ENCODE measurements at regions not wholly inside any gene's neighbourhood (a gene's known extent, or its start where the extent isn't known, plus 50 kb on each side); places are given as distances from the start of the nearest gene placed in this dataset.

- Histone ChIP-seq H3K36me3 (no peaks in the 10 kb centered on the region), H3K27me3 (no peaks in the 10 kb centered on the region), H3K4me1 (no peaks in the 10 kb centered on the region), H3K4me3 (no peak overlapping the region), H3K9me3 (peaks cover 0 to 3% (median 0%) of the 10 kb centered on the region in 4 donors), H3K27ac (no peak overlapping the region)
- DNase-seq (ENCODE audit: low spot score in 2 of 2): no peak
- no peak for TF ChIP-seq POLR2A (IDR thresholded peaks at IDR 0.05)
- 41 to 49% methylated on average over 1 of the region's 1 CpG for WGBS, 2 donors
Measured at GRCh38 chr13:61810065-61810464, 394.4 kb upstream of the PCDH20 start.

DNA sequence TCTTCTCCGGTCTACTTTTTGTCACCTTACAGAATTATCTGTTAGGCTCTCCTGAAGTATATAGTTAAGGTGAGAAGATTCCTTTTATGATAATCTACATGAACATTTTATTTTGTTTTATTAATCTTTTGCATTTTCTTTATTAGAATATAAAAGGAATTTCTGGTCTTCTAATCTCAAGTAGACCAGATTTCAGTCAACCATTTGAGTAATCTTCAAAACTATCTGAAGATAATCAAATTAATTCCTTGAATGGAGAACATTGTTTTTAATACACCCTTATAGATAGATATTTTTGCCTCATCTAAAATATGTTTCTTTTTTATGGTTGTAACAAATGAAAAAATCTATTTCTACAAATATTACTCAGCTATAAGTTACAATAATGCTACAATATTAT, 381.7 kb upstream of the PCDH20 start:
- H3K36me3 ChIP-seq: no peaks in the 10 kb centered on the region
- H3K4me1 ChIP-seq: peaks cover 0 to 4% (median 0%) of the 10 kb centered on the region in 4 donors
- no peak overlapping the region for H3K4me3 ChIP-seq
- no peaks in the 10 kb centered on the region for H3K27me3 ChIP-seq
- TF ChIP-seq POLR2A (IDR thresholded peaks at IDR 0.05) (no peak), EP300 (IDR thresholded peaks at IDR 0.05) (no peak)
- TF ChIP-seq, protein P1, sequence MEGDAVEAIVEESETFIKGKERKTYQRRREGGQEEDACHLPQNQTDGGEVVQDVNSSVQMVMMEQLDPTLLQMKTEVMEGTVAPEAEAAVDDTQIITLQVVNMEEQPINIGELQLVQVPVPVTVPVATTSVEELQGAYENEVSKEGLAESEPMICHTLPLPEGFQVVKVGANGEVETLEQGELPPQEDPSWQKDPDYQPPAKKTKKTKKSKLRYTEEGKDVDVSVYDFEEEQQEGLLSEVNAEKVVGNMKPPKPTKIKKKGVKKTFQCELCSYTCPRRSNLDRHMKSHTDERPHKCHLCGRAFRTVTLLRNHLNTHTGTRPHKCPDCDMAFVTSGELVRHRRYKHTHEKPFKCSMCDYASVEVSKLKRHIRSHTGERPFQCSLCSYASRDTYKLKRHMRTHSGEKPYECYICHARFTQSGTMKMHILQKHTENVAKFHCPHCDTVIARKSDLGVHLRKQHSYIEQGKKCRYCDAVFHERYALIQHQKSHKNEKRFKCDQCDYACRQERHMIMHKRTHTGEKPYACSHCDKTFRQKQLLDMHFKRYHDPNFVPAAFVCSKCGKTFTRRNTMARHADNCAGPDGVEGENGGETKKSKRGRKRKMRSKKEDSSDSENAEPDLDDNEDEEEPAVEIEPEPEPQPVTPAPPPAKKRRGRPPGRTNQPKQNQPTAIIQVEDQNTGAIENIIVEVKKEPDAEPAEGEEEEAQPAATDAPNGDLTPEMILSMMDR (IDR thresholded peaks at IDR 0.05): no peak
- no peak for DNase-seq (ENCODE audit: low spot score in 2 of 2)
- H3K27ac ChIP-seq: no peak overlapping the region
- WGBS, 2 donors: 97 to 100% methylated on average over 1 of the region's 1 CpG
- no peaks in the 10 kb centered on the region for H3K9me3 ChIP-seq

DNA sequence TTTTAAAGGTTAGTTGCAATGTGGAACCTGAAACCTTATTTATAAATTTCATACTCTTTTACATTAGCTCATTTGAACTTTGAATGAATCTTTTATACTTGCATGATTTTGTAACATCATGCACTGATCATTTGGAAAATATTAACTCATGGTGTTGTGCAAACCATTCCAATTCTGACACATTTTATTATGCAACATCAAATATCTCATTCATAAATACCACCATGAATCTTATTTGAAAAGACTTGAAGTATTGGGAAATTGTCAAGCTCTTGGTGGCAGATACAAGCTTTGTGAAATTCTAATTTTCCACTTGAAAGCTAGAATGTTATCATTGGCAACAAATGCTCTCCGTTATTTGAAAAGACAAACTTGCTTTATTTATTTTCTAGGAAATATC, 379.9 kb upstream of the PCDH20 start:
- no peaks in the 10 kb centered on the region for H3K9me3 ChIP-seq
- no peaks in the 10 kb centered on the region for H3K36me3 ChIP-seq
- H3K4me3 ChIP-seq: no peak overlapping the region
- peaks cover 0 to 4% (median 0%) of the 10 kb centered on the region in 4 donors for H3K4me1 ChIP-seq
- no peaks in the 10 kb centered on the region for H3K27me3 ChIP-seq
- TF ChIP-seq, protein P1 (IDR thresholded peaks at IDR 0.05): no peak
- TF ChIP-seq POLR2A (IDR thresholded peaks at IDR 0.05): no peak
- peak in 1 of 2 donors; percentile 66 for TF ChIP-seq EP300 (IDR thresholded peaks at IDR 0.05)
- H3K27ac ChIP-seq: no peak overlapping the region
- 29 to 31% methylated on average over 1 of the region's 1 CpG for WGBS, 2 donors
- DNase-seq (ENCODE audit: low spot score in 2 of 2): no peak

GRCh38 chr13:61779456-61779855, 363.8 kb upstream of the PCDH20 start:
- 71 to 73% methylated on average over 3 of the region's 3 CpGs for whole genome bisulfite sequencing, 2 donors
- TF ChIP-seq, protein P1 (IDR thresholded peaks at IDR 0.05): no peak
- TF ChIP-seq POLR2A (IDR thresholded peaks at IDR 0.05): no peak
- no peak for TF ChIP-seq EP300 (IDR thresholded peaks at IDR 0.05)
- no peak for DNase-seq (ENCODE audit: low spot score in 2 of 2)
- Histone ChIP-seq H3K9me3 (no peaks in the 10 kb centered on the region), H3K27ac (no peak overlapping the region), H3K36me3 (no peaks in the 10 kb centered on the region), H3K27me3 (no peaks in the 10 kb centered on the region), H3K4me3 (no peak overlapping the region), H3K4me1 (peaks cover 0 to 4% (median 0%) of the 10 kb centered on the region in 4 donors)

DNA sequence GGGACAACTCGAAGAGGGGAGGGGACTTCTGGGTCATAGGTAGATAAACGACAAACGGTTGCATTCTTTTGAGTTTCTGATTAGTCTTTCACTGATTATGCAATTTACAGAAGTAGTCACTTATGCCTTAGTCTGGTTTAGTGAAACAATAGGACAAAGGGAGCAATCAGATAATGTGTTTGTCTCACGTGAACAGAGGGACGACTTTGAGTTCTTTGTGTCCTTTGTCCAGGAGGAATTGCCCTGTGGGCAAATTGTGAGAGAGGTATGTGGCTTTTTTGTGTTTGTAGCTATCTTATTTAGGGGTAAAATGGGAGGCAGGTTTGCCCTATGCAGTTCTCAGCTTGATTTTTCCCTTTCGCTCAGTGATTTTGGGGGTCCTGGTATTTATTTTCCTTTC, 362.9 kb upstream of the PCDH20 start:
- Histone ChIP-seq H3K4me1 (peaks cover 0 to 4% (median 0%) of the 10 kb centered on the region in 4 donors), H3K27me3 (no peaks in the 10 kb centered on the region), H3K36me3 (no peaks in the 10 kb centered on the region), H3K27ac (no peak overlapping the region), H3K4me3 (no peak overlapping the region), H3K9me3 (no peaks in the 10 kb centered on the region)
- 52 to 66% methylated on average over 6 of the region's 6 CpGs for WGBS, 2 donors
- no peak for DNase-seq (ENCODE audit: low spot score in 2 of 2)
- TF ChIP-seq POLR2A (IDR thresholded peaks at IDR 0.05): no peak
- no peak for TF ChIP-seq EP300 (IDR thresholded peaks at IDR 0.05)
- TF ChIP-seq, protein P1 (IDR thresholded peaks at IDR 0.05): no peak

DNA sequence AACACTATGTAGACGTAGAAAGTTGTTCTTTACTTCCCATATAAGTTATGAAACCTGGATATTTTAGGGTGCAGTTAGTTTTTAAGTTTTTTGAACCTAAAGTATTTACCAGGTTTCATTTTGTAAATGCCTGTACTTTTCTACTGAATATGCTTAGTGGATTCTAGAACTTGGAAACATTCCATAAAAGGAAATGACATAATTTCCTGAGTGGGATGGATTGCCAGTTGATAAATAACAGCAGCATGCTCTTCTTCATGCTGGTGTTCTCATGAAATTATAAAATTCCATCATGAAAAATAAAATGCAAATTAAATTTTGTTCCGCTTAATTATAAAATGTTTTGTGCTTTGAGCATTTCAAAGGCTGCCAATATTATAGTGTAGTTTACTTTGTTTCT, 362.2 kb upstream of the PCDH20 start:
- H3K9me3 ChIP-seq: no peaks in the 10 kb centered on the region
- peaks cover 0 to 4% (median 0%) of the 10 kb centered on the region in 4 donors for H3K4me1 ChIP-seq
- H3K27me3 ChIP-seq: no peaks in the 10 kb centered on the region
- TF ChIP-seq EP300 (IDR thresholded peaks at IDR 0.05) (no peak), POLR2A (IDR thresholded peaks at IDR 0.05) (no peak)
- TF ChIP-seq, protein P1 (IDR thresholded peaks at IDR 0.05): no peak
- no peak overlapping the region for H3K27ac ChIP-seq
- no peaks in the 10 kb centered on the region for H3K36me3 ChIP-seq
- DNase-seq (ENCODE audit: low spot score in 2 of 2): no peak
- no peak overlapping the region for H3K4me3 ChIP-seq
- 71 to 81% methylated on average over 2 of the region's 2 CpGs for WGBS, 2 donors
